NCI-H1092 treated with DMSO at 0.1 percent for 48 hours (cell line): ENCODE measurements at regions not wholly inside any gene's neighbourhood (a gene's known extent, or its start where the extent isn't known, plus 50 kb on each side); places are given as distances from the start of the nearest gene placed in this dataset.

ENCODE experiments used
- DNase-seq: peaks from one replicate; lab custom pipeline; 2025; lab: John Stamatoyannopoulos, UW

DNA sequence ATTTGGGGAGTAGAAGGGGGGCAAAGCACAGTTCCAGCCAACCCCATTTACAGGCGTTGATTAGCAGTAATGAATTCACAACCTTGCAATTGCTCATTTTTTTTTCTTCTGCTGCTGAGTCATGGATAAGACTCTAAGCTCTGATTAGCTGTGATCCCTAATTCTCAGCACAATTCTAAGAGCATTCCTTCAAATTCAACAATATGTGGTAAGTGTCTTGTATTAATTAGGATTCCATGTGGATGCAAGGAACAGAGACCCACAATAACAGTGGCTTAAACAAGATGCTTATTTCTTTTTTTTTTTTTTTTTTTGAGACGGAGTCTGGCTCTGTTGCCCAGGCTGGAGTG lies 133.4 kb downstream of the PALM2AKAP2 start:
- DNase-seq, result no peak

- DNase-seq, result no peak
Measured at GRCh38 chr9:109914280-109915027, 134.5 kb downstream of the PALM2AKAP2 start.

- no peak for DNase-seq
Measured at GRCh38 chr9:109916316-109916715, 136.3 kb downstream of the PALM2AKAP2 start.

DNA sequence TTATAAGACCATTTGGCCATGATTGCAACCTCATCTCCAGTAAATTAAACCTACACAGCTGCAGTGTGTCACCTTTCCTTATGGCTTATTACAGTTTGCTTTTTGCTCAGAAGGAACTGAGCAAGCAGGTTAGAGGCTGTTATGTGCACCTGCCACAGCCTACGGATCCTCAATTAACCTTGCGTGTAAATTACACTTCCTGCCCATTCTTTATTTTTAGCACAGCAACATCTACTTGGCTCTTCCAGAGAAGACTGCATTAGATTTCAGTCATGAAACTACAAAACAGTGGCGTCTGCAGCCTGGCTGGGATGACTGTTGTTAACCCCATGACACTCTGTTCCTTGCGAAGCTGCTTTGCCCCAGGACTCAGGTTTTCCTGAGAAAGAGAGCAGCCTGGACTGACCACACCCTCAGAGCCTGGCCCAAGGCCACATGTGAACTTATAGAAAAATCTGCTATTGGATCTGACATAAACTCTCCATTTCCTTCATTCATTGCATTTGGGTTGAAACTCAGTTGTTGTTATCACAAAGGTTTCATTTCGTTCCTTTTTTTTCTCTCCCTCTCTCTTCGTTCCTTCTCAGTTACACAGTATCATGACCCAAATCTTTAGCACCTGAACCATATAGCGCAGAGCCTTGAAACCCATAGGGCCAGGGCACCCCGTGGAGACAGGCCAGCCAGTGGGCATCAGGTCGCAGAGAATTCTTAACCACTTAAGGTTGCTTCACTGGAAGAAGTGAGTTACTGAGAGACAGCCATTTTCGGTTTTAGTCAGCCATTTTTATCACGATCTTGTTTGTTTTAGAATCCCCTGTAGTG lies 138.6 kb downstream of the PALM2AKAP2 start:
- peak; percentile 76 for DNase-seq

- DNase-seq, result no peak
Measured at GRCh38 chr9:109919736-109920408, 139.9 kb downstream of the PALM2AKAP2 start.

DNA sequence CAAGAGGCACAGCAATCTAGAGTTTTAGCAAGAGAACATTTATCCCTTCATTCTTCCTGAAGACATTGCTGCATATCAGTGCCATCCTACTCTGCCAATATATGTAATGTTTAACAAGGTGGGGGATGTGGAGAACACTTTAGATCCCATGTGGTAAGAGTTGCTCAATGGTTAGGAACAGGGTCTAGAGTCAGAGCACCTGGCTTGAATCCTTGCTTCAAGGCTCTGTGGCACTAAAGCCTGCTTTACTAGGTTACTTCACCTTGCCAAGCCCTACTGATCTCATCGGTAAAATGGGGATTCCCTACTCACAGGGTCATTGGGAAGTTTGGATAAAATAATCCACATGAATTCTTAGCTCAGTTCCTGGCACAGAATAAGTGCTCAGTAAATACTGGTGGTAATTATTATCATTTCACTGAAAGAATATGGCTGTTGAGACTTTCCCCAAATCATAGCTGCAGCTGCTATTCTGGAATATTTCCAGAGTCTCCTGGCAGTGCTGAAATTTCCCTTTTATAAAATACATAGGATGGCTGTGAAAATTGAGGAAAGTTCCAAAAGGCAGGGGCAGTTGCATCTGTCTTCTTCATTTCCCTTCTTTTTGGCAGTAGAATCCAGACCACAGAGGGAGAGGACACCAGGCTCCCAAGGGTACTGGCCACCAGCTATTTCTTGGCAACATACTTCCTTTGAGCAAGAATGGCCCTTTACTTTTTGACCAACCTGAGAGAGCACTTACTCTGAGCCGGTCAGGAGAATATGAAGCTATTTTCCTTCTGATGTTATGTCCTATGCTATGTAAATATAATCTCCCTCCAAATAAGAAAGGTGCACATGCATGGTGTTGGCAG lies 142.8 kb downstream of the PALM2AKAP2 start:
- peak; percentile 70 for DNase-seq

- DNase-seq, result peak; percentile 70
Measured at GRCh38 chr9:109923471-109923760, 143.4 kb downstream of the PALM2AKAP2 start.

DNA sequence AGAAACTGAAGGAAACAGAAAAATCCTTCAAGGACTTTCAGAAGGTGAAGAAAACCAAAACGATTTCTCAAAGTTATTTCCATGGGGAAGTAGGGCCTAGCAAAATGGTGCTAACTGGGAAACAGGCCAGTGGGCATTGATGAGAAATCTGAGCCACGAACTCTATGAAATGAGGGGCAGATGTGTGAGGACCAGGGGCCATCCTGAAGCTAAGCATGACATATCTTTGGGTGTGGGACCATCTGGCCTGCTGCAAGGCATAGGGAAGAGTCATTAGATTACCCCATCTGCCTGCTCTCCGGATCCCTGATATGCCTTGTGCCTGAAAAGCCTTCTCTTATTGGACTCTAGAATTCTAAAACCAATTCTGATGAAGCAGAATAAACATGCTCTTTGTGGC lies 143.8 kb downstream of the PALM2AKAP2 start:
- peak; percentile 27 for DNase-seq

DNA sequence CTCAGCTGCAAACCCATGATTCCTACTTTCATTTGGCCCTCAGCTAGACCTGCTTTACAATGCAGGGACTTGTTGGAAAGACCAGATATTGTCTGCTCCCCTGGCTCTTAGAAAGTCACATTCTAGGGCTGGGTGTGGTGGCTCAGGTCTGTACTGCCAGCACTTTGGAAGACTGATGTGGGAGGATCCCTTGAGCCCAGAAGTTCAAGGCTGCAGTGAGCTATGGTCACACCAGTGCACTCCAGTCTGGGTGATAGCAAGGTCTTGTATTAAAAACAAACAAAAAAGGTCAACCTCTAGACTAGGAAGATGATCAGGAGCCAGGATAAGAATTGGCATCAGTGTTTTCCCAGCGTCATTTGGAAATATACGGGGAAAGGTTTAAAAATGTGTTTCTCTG lies 145.8 kb downstream of the PALM2AKAP2 start:
- DNase-seq, result no peak

DNA sequence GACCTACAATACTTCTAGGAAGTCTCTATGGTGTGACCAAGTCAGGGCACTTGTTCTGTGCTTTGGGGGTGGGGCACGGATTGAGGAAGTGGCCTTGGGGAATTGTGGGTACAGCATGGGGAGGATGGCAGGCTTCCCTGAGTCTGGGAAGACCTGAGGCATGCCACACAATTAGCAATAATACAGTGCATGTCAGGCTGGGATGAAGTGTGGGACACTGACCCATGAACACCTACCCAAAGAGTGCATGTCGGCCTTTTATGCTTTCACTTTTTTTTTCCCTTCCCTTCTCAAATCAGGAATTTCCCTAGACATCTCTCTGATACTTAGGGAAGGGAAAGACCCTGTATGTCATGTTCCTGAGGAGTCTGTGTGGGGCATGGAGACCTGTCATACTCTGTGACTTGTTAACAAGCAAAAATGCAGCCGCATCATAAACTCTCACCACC lies 146.4 kb downstream of the PALM2AKAP2 start:
- DNase-seq, result no peak

- no peak for DNase-seq
Measured at GRCh38 chr9:109931623-109932022, 151.6 kb downstream of the PALM2AKAP2 start.

DNA sequence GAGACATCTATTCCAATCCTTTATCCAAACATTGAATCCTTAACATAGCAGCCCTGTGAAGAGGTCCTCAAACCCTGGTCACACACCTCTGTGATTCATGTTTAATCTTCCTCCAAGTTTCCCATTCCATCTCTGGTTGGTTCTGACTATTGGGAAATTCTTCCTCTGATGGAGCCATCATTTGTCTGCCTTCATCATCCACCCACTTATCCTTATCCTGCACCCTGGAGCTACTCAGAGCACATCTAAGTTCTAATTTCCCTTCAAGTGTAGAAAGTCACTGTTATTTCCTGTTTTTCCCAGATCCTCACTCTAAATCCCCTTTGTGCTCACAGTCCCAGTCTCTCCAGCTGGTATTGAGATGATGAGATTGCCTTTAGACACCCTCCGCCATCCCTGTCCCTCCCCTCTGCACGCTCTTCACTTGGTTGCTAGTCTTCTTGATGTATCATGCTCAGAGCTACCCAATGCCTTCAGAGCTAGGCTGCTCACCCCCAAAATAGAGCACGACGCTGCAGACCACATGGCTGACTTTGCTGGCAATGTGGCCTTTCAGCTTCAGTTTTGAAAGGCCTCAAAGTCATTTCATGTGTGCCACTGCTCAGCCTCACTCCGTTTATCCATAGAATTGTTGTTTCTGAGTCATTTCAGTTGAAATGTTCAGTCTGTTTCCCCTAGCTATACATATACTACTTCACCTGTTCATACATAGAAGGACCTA lies 154.3 kb downstream of the PALM2AKAP2 start:
- DNase-seq, result no peak

DNA sequence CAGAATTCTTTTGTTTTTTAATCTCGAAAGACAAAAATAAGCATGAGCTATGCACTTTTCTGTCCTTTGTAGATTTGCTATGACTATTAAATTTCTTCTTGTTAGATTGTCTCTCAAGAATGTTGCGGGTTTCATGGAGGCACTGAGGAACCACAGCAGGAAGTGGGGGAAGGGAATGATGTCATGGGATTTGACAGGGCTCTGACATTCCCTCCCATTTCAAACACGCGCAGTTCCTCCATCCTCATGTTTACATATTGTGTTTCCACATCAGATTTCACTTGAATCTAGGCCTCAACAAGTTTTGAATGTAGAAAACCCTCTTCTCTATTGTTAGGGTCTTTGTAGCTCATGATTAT lies 154.8 kb downstream of the PALM2AKAP2 start:
- DNase-seq, result no peak

- no peak for DNase-seq
Measured at GRCh38 chr9:109935406-109936087, 155.5 kb downstream of the PALM2AKAP2 start.

- DNase-seq, result no peak
Measured at GRCh38 chr9:109937861-109938453, 158.0 kb downstream of the PALM2AKAP2 start.

GRCh38 chr9:109939698-109940342 lies 159.8 kb downstream of the PALM2AKAP2 start:
- no peak for DNase-seq

DNA sequence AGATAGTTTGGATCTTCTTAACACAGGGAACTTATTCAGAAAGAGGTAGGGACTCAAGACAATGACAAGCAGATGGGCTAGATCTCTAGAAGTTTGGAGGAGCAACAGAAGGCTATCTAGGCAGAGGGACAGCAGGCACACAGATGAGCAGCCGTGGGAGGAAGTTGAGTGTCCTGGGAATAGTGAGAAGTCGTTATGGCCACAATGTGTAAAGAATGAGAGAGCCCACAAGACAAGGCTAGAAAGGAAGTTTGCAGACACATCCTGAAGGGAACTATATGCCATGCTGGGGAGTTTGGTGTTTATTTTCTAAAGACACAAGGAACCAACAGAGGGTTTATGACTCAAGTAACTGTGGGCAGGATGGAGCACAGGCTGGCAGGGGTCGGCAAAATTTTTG lies 160.6 kb downstream of the PALM2AKAP2 start:
- DNase-seq, result no peak

- DNase-seq, result no peak
Measured at GRCh38 chr9:109941771-109942170, 161.8 kb downstream of the PALM2AKAP2 start.

DNA sequence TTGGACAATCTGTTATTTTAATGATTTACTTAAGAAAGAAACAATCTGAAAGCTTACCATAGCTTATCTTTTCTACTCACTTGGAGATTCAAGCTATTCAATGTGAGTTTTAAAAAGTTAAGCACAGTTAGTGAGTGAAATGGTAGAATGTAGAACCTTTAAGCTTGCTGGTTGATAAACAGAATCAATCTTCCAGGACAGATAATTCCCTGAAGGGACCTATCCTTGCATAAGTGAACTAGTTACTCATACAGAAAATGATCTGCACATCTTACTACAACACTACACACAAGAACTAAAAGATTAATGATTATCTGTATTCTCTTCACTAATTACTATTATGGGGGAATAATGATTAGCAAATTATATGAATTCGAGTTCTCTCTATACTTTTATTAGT lies 165.6 kb downstream of the PALM2AKAP2 start:
- DNase-seq, result no peak

DNA sequence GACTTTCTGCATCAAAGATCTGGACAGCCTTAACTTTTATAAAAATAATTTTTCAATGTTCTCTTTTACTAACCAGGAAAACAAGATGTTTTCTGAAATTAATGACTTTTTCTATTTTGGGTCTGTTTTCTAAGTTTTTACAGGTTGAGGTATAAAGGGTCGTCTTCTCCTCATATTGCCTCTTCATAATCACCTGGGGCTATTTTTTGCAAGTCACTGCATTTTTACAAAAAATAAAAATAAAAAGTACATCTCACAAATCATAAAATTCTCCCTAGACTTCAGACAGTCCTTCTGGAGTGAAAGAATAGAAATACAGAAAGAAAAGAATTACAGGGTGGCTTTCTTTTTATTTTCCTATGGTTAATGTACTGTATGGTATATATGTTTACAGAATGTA lies 168.5 kb downstream of the PALM2AKAP2 start:
- no peak for DNase-seq
